Neural progenitor cell (in vitro differentiated cells): ENCODE measurements at regions not wholly inside any gene's neighbourhood (a gene's known extent, or its start where the extent isn't known, plus 50 kb on each side); places are given as distances from the start of the nearest gene placed in this dataset.

Source experiments
- DNase-seq: peaks from one replicate; pipeline ENCODE4 v3.0.0-alpha.2; 2016; ENCODE audit warnings: low spot score
- H2AFZ ChIP-seq: fragments of 200-600 bp; sonication (generic); replicated peaks from 2 replicates; pipeline ENCODE4 v1.6.1; 2016; ENCODE audit warnings: antibody characterized with exemption
- H3F3A ChIP-seq: fragments of 200-600 bp; sonication (generic); 2 replicates; pipeline ENCODE4 v1.6.1; 2016; ENCODE audit warnings: antibody characterized with exemption, low read depth
- H3K27ac ChIP-seq: fragments of 200-600 bp; sonication (generic); 2 replicates; pipeline ENCODE4 v1.5.1; 2016; ENCODE audit warnings: mild to moderate bottlenecking
- H3K27me3 ChIP-seq: fragments of 200-600 bp; sonication (generic); 2 replicates; pipeline ENCODE4 v1.6.1; 2016; ENCODE audit warnings: mild to moderate bottlenecking, moderate library complexity
- H3K36me3 ChIP-seq: fragments of 200-600 bp; sonication (generic); 2 replicates; pipeline ENCODE4 v1.5.1; 2016
- H3K4me1 ChIP-seq: fragments of 200-600 bp; sonication (generic); 2 replicates; pipeline ENCODE4 v1.6.1; 2016; ENCODE audit warnings: mixed run types
- H3K4me2 ChIP-seq: fragments of 200-600 bp; sonication (generic); 2 replicates; pipeline ENCODE4 v1.6.1; 2016
- H3K4me3 ChIP-seq: fragments of 200-600 bp; sonication (generic); 2 replicates; pipeline ENCODE4 v1.5.1; 2016
- H3K79me2 ChIP-seq: fragments of 200-600 bp; sonication (generic); 2 replicates; pipeline ENCODE4 v1.6.1; 2016; ENCODE audit warnings: low read depth
- H3K9ac ChIP-seq: fragments of 200-600 bp; sonication (generic); 2 replicates; pipeline ENCODE4 v1.6.1; 2016
- H3K9me3 ChIP-seq: fragments of 200-600 bp; sonication (generic); 2 replicates; pipeline ENCODE4 v1.5.1; 2016; ENCODE audit warnings: low read depth
- H4K20me1 ChIP-seq: fragments of 200-600 bp; sonication (generic); 2 replicates; pipeline ENCODE4 v1.6.1; 2016; ENCODE audit warnings: low read depth
- H3K27ac Mint-ChIP-seq: 3 replicates; pipeline ENCODE4 v1.8.0; 2021; ENCODE audit warnings: mixed read lengths
- H3K27me3 Mint-ChIP-seq: 2 replicates; pipeline ENCODE4 v1.8.0; 2022; ENCODE audit warnings: low read depth, mild to moderate bottlenecking, inconsistent platforms, moderate library complexity, mixed read lengths; ENCODE audit not compliant: insufficient read depth
- H3K36me3 Mint-ChIP-seq: 3 replicates; pipeline ENCODE4 v1.8.0; 2021; ENCODE audit warnings: mixed read lengths
- H3K4me1 Mint-ChIP-seq: 3 replicates; pipeline ENCODE4 v1.8.0; 2021; ENCODE audit warnings: mixed read lengths
- H3K4me3 Mint-ChIP-seq: 3 replicates; pipeline ENCODE4 v1.8.0; 2021; ENCODE audit warnings: mild to moderate bottlenecking, moderate library complexity, mixed read lengths
- H3K9me3 Mint-ChIP-seq: 3 replicates; pipeline ENCODE4 v1.8.0; 2020; ENCODE audit warnings: mixed read lengths
- CTCF ChIP-seq: fragments of 200-600 bp; sonication (generic); IDR thresholded peaks from 2 replicates; pipeline ENCODE4 v1.5.1; 2017; ENCODE audit warnings: antibody characterized with exemption, mild to moderate bottlenecking
- EZH2 ChIP-seq: fragments of 200-600 bp; sonication (generic); IDR thresholded peaks from 2 replicates; pipeline ENCODE4 v1.6.1; 2017; ENCODE audit warnings: antibody characterized with exemption, mild to moderate bottlenecking, moderate library complexity
- EZH2phosphoT487 ChIP-seq: fragments of 200-600 bp; sonication (generic); IDR thresholded peaks from 2 replicates; pipeline ENCODE4 v1.6.1; 2017; ENCODE audit warnings: antibody characterized with exemption

DNA sequence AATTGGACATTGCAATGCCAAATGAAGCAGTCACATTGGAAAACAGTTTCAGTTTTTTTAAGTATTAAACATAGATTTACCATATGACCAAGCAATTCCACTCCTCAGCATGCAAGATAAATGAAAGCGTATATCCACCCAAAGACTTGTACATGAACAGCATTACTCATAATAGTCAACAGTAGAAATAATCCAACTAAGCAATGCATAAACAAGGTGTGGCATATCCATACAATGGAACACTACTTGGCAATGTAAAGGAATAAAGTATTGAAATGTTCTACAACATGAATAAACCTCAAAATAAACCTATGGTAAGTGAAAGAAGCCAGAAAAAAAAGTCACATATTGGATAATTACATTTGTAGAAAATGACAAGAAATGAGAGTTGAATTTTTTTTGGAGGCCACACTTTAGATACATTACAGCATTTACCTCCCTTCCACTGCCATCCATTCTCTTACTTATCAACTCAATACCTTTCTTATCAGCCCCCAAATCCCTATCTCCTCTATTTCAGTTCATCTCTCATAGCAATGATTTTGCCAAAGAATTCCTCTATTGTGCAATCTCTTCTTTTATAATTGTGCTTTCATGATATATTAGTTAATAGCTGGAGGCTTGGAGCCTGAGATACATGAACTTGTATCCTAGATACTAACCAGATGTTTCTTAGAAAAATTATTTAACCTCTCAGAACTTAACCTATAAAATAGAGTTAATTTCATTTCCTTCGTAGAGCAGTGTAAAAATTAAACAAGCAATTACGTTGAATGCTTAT lies 414.2 kb upstream of the C1orf87 start:
- TF ChIP-seq EZH2 (no peak), EZH2phosphoT487 (no peak), CTCF (no peak)
- Mint-ChIP-seq H3K4me1 (peaks cover 17% of the 10 kb centered on the region), H3K27ac (no peak overlapping the region), H3K4me3 (no peak overlapping the region), H3K36me3 (peaks cover 2% of the 10 kb centered on the region), H3K27me3 (no peaks in the 10 kb centered on the region), H3K9me3 (peaks cover 5% of the 10 kb centered on the region)
- Histone ChIP-seq H3K27me3 (no peaks in the 10 kb centered on the region), H3K4me2 (no peak overlapping the region), H3K79me2 (no peaks in the 10 kb centered on the region), H3K27ac (no peak overlapping the region), H4K20me1 (no peaks in the 10 kb centered on the region), H3K9ac (no peak overlapping the region), H3K4me3 (no peak overlapping the region), H3K36me3 (no peaks in the 10 kb centered on the region), H3K4me1 (peaks cover 5% of the 10 kb centered on the region), H2AFZ (no peak overlapping the region), H3F3A (no peaks in the 10 kb centered on the region), H3K9me3 (no peaks in the 10 kb centered on the region)
- no peak for DNase-seq

- Histone ChIP-seq H3K79me2 (no peaks in the 10 kb centered on the region), H3K27me3 (no peaks in the 10 kb centered on the region), H4K20me1 (no peaks in the 10 kb centered on the region), H3K27ac (no peak overlapping the region), H3K4me3 (no peak overlapping the region), H3K4me1 (peaks cover 5% of the 10 kb centered on the region), H3F3A (no peaks in the 10 kb centered on the region), H3K36me3 (no peaks in the 10 kb centered on the region), H3K9ac (no peak overlapping the region), H3K9me3 (peaks cover 10% of the 10 kb centered on the region), H2AFZ (peak overlapping the region; percentile 57), H3K4me2 (peak overlapping the region; percentile 8)
- Mint-ChIP-seq H3K9me3 (peaks cover 14% of the 10 kb centered on the region), H3K36me3 (peaks cover 2% of the 10 kb centered on the region), H3K4me1 (peaks cover 13% of the 10 kb centered on the region), H3K27me3 (no peaks in the 10 kb centered on the region), H3K27ac (peak overlapping the region; percentile 71), H3K4me3 (no peak overlapping the region)
- TF ChIP-seq CTCF = no peak
- TF ChIP-seq EZH2phosphoT487 = no peak
- TF ChIP-seq EZH2 = no peak
- DNase-seq = no peak
These were observed 409.9 kb upstream of the C1orf87 start for GRCh38 chr1:60483509-60483908.

DNA sequence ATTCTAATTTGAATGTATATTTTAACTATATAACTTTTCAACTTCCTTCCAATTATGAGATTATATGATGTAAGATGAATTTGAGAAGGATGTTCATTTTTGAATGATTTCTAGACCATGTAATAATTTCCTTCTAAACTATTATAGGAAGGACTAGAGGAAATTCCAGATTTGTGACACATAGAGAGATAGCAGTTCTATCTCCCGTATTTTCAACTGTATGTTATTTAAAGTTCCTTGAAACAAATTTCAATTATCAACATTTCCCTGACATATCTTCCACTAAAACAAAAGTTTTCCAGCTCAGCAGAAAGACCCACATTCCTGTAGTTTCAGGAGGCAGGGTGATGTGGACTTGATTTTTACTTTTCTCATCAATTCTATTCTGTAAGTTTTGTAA lies 396.7 kb upstream of the C1orf87 start:
- no peak for TF ChIP-seq EZH2phosphoT487
- TF ChIP-seq EZH2 = no peak
- no peak for TF ChIP-seq CTCF
- Histone ChIP-seq H3F3A (no peaks in the 10 kb centered on the region), H3K9me3 (no peaks in the 10 kb centered on the region), H3K4me1 (no peaks in the 10 kb centered on the region), H3K9ac (no peak overlapping the region), H4K20me1 (no peaks in the 10 kb centered on the region), H3K79me2 (no peaks in the 10 kb centered on the region), H3K27me3 (no peaks in the 10 kb centered on the region), H2AFZ (no peak overlapping the region), H3K27ac (no peak overlapping the region), H3K4me3 (no peak overlapping the region), H3K4me2 (no peak overlapping the region), H3K36me3 (no peaks in the 10 kb centered on the region)
- Mint-ChIP-seq H3K36me3 (no peaks in the 10 kb centered on the region), H3K9me3 (no peaks in the 10 kb centered on the region), H3K27me3 (no peaks in the 10 kb centered on the region), H3K4me1 (no peaks in the 10 kb centered on the region), H3K4me3 (no peak overlapping the region), H3K27ac (no peak overlapping the region)
- DNase-seq = no peak
